ENCODE measurements at regions not wholly inside any gene's neighbourhood (a gene's known extent, or its start where the extent isn't known, plus 50 kb on each side); places are given as distances from the start of the nearest gene placed in this dataset.

- no peaks in the 10 kb centered on the region for H3K4me1 Mint-ChIP-seq
- no peaks in the 10 kb centered on the region for H3K4me1 ChIP-seq (ENCODE audit: insufficient read depth)
- H3K36me3 Mint-ChIP-seq (ENCODE audit: low read depth), result peaks cover 8% of the 10 kb centered on the region; the same call in 2 of the 3 replicates
- no peak overlapping the region for H3K4me3 ChIP-seq
- H3K27me3 ChIP-seq (ENCODE audit: insufficient read depth), result no peaks in the 10 kb centered on the region
- TF ChIP-seq EZH2phosphoT487 (IDR thresholded peaks at IDR 0.05; ENCODE audit: unreplicated experiment), result no peak
- TF ChIP-seq, protein P1, sequence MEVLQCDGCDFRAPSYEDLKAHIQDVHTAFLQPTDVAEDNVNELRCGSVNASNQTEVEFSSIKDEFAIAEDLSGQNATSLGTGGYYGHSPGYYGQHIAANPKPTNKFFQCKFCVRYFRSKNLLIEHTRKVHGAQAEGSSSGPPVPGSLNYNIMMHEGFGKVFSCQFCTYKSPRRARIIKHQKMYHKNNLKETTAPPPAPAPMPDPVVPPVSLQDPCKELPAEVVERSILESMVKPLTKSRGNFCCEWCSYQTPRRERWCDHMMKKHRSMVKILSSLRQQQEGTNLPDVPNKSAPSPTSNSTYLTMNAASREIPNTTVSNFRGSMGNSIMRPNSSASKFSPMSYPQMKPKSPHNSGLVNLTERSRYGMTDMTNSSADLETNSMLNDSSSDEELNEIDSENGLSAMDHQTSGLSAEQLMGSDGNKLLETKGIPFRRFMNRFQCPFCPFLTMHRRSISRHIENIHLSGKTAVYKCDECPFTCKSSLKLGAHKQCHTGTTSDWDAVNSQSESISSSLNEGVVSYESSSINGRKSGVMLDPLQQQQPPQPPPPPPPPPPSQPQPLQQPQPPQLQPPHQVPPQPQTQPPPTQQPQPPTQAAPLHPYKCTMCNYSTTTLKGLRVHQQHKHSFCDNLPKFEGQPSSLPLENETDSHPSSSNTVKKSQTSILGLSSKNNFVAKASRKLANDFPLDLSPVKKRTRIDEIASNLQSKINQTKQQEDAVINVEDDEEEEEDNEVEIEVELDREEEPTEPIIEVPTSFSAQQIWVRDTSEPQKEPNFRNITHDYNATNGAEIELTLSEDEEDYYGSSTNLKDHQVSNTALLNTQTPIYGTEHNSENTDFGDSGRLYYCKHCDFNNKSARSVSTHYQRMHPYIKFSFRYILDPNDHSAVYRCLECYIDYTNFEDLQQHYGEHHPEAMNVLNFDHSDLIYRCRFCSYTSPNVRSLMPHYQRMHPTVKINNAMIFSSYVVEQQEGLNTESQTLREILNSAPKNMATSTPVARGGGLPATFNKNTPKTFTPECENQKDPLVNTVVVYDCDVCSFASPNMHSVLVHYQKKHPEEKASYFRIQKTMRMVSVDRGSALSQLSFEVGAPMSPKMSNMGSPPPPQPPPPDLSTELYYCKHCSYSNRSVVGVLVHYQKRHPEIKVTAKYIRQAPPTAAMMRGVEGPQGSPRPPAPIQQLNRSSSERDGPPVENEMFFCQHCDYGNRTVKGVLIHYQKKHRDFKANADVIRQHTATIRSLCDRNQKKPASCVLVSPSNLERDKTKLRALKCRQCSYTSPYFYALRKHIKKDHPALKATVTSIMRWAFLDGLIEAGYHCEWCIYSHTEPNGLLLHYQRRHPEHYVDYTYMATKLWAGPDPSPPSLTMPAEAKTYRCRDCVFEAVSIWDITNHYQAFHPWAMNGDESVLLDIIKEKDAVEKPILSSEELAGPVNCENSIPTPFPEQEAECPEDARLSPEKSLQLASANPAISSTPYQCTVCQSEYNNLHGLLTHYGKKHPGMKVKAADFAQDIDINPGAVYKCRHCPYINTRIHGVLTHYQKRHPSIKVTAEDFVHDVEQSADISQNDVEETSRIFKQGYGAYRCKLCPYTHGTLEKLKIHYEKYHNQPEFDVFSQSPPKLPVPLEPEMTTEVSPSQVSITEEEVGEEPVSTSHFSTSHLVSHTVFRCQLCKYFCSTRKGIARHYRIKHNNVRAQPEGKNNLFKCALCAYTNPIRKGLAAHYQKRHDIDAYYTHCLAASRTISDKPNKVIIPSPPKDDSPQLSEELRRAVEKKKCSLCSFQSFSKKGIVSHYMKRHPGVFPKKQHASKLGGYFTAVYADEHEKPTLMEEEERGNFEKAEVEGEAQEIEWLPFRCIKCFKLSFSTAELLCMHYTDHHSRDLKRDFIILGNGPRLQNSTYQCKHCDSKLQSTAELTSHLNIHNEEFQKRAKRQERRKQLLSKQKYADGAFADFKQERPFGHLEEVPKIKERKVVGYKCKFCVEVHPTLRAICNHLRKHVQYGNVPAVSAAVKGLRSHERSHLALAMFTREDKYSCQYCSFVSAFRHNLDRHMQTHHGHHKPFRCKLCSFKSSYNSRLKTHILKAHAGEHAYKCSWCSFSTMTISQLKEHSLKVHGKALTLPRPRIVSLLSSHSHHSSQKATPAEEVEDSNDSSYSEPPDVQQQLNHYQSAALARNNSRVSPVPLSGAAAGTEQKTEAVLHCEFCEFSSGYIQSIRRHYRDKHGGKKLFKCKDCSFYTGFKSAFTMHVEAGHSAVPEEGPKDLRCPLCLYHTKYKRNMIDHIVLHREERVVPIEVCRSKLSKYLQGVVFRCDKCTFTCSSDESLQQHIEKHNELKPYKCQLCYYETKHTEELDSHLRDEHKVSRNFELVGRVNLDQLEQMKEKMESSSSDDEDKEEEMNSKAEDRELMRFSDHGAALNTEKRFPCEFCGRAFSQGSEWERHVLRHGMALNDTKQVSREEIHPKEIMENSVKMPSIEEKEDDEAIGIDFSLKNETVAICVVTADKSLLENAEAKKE (CRISPR knock-in tag; IDR thresholded peaks at IDR 0.05), result no peak
- no peak for TF ChIP-seq CTCF (conservative IDR thresholded peaks at IDR 0.05; ENCODE audit: low read depth in 2 of 2)
- no peak for TF ChIP-seq NANOG (IDR thresholded peaks at IDR 0.05; ENCODE audit: borderline replicate concordance)
- TF ChIP-seq JUNB (IDR thresholded peaks at IDR 0.05; ENCODE audit: unreplicated experiment), result no peak
- no peak for TF ChIP-seq ZNF114 (CRISPR knock-in tag; IDR thresholded peaks at IDR 0.05)
- TF ChIP-seq, protein P2, sequence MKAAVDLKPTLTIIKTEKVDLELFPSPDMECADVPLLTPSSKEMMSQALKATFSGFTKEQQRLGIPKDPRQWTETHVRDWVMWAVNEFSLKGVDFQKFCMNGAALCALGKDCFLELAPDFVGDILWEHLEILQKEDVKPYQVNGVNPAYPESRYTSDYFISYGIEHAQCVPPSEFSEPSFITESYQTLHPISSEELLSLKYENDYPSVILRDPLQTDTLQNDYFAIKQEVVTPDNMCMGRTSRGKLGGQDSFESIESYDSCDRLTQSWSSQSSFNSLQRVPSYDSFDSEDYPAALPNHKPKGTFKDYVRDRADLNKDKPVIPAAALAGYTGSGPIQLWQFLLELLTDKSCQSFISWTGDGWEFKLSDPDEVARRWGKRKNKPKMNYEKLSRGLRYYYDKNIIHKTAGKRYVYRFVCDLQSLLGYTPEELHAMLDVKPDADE (IDR thresholded peaks at IDR 0.05), result no peak
- TF ChIP-seq CREB1 (CRISPR knock-in tag; IDR thresholded peaks at IDR 0.05; ENCODE audit: low read depth), result no peak
- no peak for TF ChIP-seq POLR2AphosphoS5 (IDR thresholded peaks at IDR 0.05; ENCODE audit: low read depth)
- no peak for TF ChIP-seq EZH2 (IDR thresholded peaks at IDR 0.05; ENCODE audit: low read depth, unreplicated experiment)
- no peak for TF ChIP-seq REST (IDR thresholded peaks at IDR 0.05; ENCODE audit: unreplicated experiment)
- no peak for TF ChIP-seq STAT1 (IDR thresholded peaks at IDR 0.05; ENCODE audit: unreplicated experiment)
- TF ChIP-seq ZNF331 (CRISPR knock-in tag; IDR thresholded peaks at IDR 0.05; ENCODE audit: low read depth), result no peak
- ATAC-seq (no peak), DNase-seq (ENCODE audit: low spot score) (no peak)
- peaks cover 80% of the 10 kb centered on the region for H3K9me3 Mint-ChIP-seq
- H3K27ac ChIP-seq (ENCODE audit: low read depth), result no peak overlapping the region
- no peaks in the 10 kb centered on the region for H3K79me2 ChIP-seq (replicated peaks; ENCODE audit: insufficient read depth)
- no peak overlapping the region for H3K4me2 ChIP-seq
- no peaks in the 10 kb centered on the region for H4K20me1 ChIP-seq (replicated peaks; ENCODE audit: insufficient read depth)
- no peak overlapping the region for H3K4me3 Mint-ChIP-seq
- H2AFZ ChIP-seq, result no peak overlapping the region
- no peak overlapping the region for H3K27ac Mint-ChIP-seq
- H3F3A ChIP-seq (replicated peaks; ENCODE audit: low read depth), result no peaks in the 10 kb centered on the region
- H3K9me2 ChIP-seq (ENCODE audit: insufficient read depth), result no peaks in the 10 kb centered on the region
- H3K27me3 Mint-ChIP-seq (ENCODE audit: insufficient read depth, low read depth, poor library complexity), result no peaks in the 10 kb centered on the region
- H3K36me3 ChIP-seq (ENCODE audit: insufficient read depth), result no peaks in the 10 kb centered on the region; the same call in 1 of the 2 replicates
Measured at GRCh38 chr10:130824230-130825014, 487.1 kb downstream of the TCERG1L start.

Measured in GM23338 (cell line).